ENCODE measurements at regions not wholly inside any gene's neighbourhood (a gene's known extent, or its start where the extent isn't known, plus 50 kb on each side); places are given as distances from the start of the nearest gene placed in this dataset.

GRCh38 chr13:95496485-95496884 lies 56.0 kb upstream of the CLDN10 start:
- H3K27ac Mint-ChIP-seq: no peak overlapping the region
- no CpG with 5 or more reads among the region's 4 CpGs for WGBS (ENCODE audit: extremely low coverage, insufficient read length, low lambda C conversion rate)
- H4K8ac ChIP-seq (replicated peaks; ENCODE audit: insufficient read length, low read depth, low read length): no peak overlapping the region
- H3K4me1 ChIP-seq (ENCODE audit: insufficient read depth, low read length): no peaks in the 10 kb centered on the region
- no peak overlapping the region for H3K56ac ChIP-seq (ENCODE audit: insufficient read length, low read depth, low read length)
- no peak overlapping the region for H3K14ac ChIP-seq (ENCODE audit: insufficient read depth, low read length)
- peaks cover 3% of the 10 kb centered on the region for H3K27me3 Mint-ChIP-seq (ENCODE audit: low read depth)
- H3K4ac ChIP-seq (ENCODE audit: low read depth, low read length): no peak overlapping the region
- H3K79me2 ChIP-seq (ENCODE audit: insufficient read depth, low read length): no peaks in the 10 kb centered on the region
- no peak overlapping the region for H2AFZ ChIP-seq (ENCODE audit: low read length)
- H2BK5ac ChIP-seq (ENCODE audit: insufficient read length, low read length): no peak overlapping the region
- no peak for TF ChIP-seq CTCF (conservative IDR thresholded peaks at IDR 0.05)
- no peaks in the 10 kb centered on the region for H3K9me3 ChIP-seq (ENCODE audit: control insufficient read depth, low read depth, low read length)
- H2BK20ac ChIP-seq (ENCODE audit: low read depth, low read length, poor library complexity, severe bottlenecking): no peak overlapping the region
- no peak overlapping the region for H3K23ac ChIP-seq (ENCODE audit: insufficient read length, low read depth, low read length)
- no peak overlapping the region for H2AK5ac ChIP-seq (ENCODE audit: insufficient read length, low read length)
- no peaks in the 10 kb centered on the region for H3K27me3 ChIP-seq (ENCODE audit: insufficient read depth, low read length)
- DNase-seq: no peak
- no peaks in the 10 kb centered on the region for H4K20me1 ChIP-seq (ENCODE audit: control insufficient read depth, insufficient read depth, insufficient read length)
- no peak overlapping the region for H4K5ac ChIP-seq (ENCODE audit: insufficient read length, low read depth, low read length)
- no peak overlapping the region for H2BK12ac ChIP-seq (ENCODE audit: insufficient read length, low read depth, low read length)
- H3K9me3 Mint-ChIP-seq: peaks cover 8 to 17% of the 10 kb centered on the region in 2 experiments; a peak in 4 of 5 replicates
- no peak overlapping the region for H3K4me3 Mint-ChIP-seq
- H3K36me3 Mint-ChIP-seq (ENCODE audit: insufficient read depth in 1 of 3, low read depth in 3 of 3): peaks cover 0 to 14% (median 3%) of the 10 kb centered on the region in 3 experiments; a peak in 3 of 7 replicates
- H3K79me1 ChIP-seq (ENCODE audit: insufficient read depth, low read depth, low read length, poor library complexity, severe bottlenecking): no peaks in the 10 kb centered on the region
- no peak overlapping the region for H3K9ac ChIP-seq (ENCODE audit: extremely low read depth, insufficient read length, low read length)
- H3K23me2 ChIP-seq (ENCODE audit: insufficient read length, low read depth, low read length, poor library complexity, severe bottlenecking): no peaks in the 10 kb centered on the region
- no peak overlapping the region for H2BK15ac ChIP-seq (ENCODE audit: low read depth, low read length)
- no peak overlapping the region for H3K18ac ChIP-seq (ENCODE audit: insufficient read length, low read depth, low read length)
- H3K4me2 ChIP-seq (ENCODE audit: insufficient read depth, insufficient read length, low read length): no peak overlapping the region
- no peak overlapping the region for H3T11ph ChIP-seq (ENCODE audit: low read length)
- peaks cover 17 to 31% of the 10 kb centered on the region in 2 experiments for H3K4me1 Mint-ChIP-seq
- H4K91ac ChIP-seq (ENCODE audit: insufficient read length, low read depth, low read length): no peak overlapping the region
- no peak overlapping the region for H3K27ac ChIP-seq (ENCODE audit: insufficient read length, low read depth, low read length)
- no peak overlapping the region for H2BK120ac ChIP-seq (ENCODE audit: low read depth, low read length, poor library complexity, severe bottlenecking)

Data from H9 (cell line).